IPS-18a (cell line): ENCODE measurements at regions not wholly inside any gene's neighbourhood (a gene's known extent, or its start where the extent isn't known, plus 50 kb on each side); places are given as distances from the start of the nearest gene placed in this dataset.
"Not testable (repeated sequence)": the region's sequence is repeated elsewhere in the genome, so short reads cannot be mapped to it uniquely, and the experiment has no call there.

Source experiments
- H3K27ac ChIP-seq: one replicate; pipeline ENCODE4 v1.5.1; 2013; ENCODE audit warnings: low read length
- H3K27me3 ChIP-seq: one replicate; pipeline ENCODE4 v1.6.1; 2013; ENCODE audit warnings: mild to moderate bottlenecking, low read length; ENCODE audit not compliant: control insufficient read depth, insufficient read depth
- H3K36me3 ChIP-seq: one replicate; pipeline ENCODE4 v1.6.1; 2013; ENCODE audit warnings: low read depth, low read length; ENCODE audit not compliant: control insufficient read depth
- H3K4me1 ChIP-seq: one replicate; pipeline ENCODE4 v1.6.1; 2013; ENCODE audit warnings: low read depth, low read length; ENCODE audit not compliant: control insufficient read depth
- H3K4me3 ChIP-seq: one replicate; pipeline ENCODE4 v1.5.1; 2013; ENCODE audit warnings: low read length
- H3K9ac ChIP-seq: one replicate; pipeline ENCODE4 v1.6.1; 2013; ENCODE audit warnings: mild to moderate bottlenecking, low read length, moderate library complexity
- H3K9me3 ChIP-seq: one replicate; pipeline ENCODE4 v1.6.1; 2013; ENCODE audit warnings: low read depth, low read length; ENCODE audit not compliant: control insufficient read depth

- Histone ChIP-seq H3K36me3 (no peaks in the 10 kb centered on the region), H3K4me3 (no peak overlapping the region), H3K27ac (no peak overlapping the region), H3K27me3 (no peaks in the 10 kb centered on the region), H3K4me1 (peaks cover 17% of the 10 kb centered on the region), H3K9ac (no peak overlapping the region), H3K9me3 (no peaks in the 10 kb centered on the region)
These were observed 251.0 kb upstream of the RARB start for GRCh38 chr3:25177041-25177440.

GRCh38 chr3:25178672-25179071 is 249.4 kb upstream of the RARB start:
- no peak overlapping the region for H3K27ac ChIP-seq
- H3K36me3 ChIP-seq, result no peaks in the 10 kb centered on the region
- H3K4me1 ChIP-seq, result peaks cover 17% of the 10 kb centered on the region
- no peak overlapping the region for H3K9ac ChIP-seq
- H3K27me3 ChIP-seq, result no peaks in the 10 kb centered on the region
- H3K9me3 ChIP-seq, result no peaks in the 10 kb centered on the region
- H3K4me3 ChIP-seq, result no peak overlapping the region

- H3K4me3 ChIP-seq, result no peak overlapping the region
- no peak overlapping the region for H3K9ac ChIP-seq
These were observed 247.0 kb upstream of the RARB start for GRCh38 chr3:25181096-25181495.

GRCh38 chr3:25182794-25183193 is 245.3 kb upstream of the RARB start:
- Histone ChIP-seq H3K27me3 (no peaks in the 10 kb centered on the region), H3K9ac (no peak overlapping the region), H3K4me3 (no peak overlapping the region), H3K4me1 (no peaks in the 10 kb centered on the region), H3K36me3 (no peaks in the 10 kb centered on the region), H3K27ac (no peak overlapping the region), H3K9me3 (no peaks in the 10 kb centered on the region)

More at GRCh38 chr3:25181096-25181495, 247.0 kb upstream of the RARB start:
- no peaks in the 10 kb centered on the region for H3K36me3 ChIP-seq
- no peaks in the 10 kb centered on the region for H3K9me3 ChIP-seq
- H3K4me1 ChIP-seq, result no peaks in the 10 kb centered on the region
- H3K27me3 ChIP-seq, result no peaks in the 10 kb centered on the region
- H3K27ac ChIP-seq, result no peak overlapping the region

GRCh38 chr3:25184641-25185250 is 243.3 kb upstream of the RARB start:
- Histone ChIP-seq H3K36me3 (no peaks in the 10 kb centered on the region), H3K9me3 (no peaks in the 10 kb centered on the region), H3K27me3 (no peaks in the 10 kb centered on the region), H3K27ac (no peak overlapping the region), H3K4me1 (no peaks in the 10 kb centered on the region), H3K9ac (no peak overlapping the region), H3K4me3 (no peak overlapping the region)

GRCh38 chr3:25191673-25192072 is 236.4 kb upstream of the RARB start:
- Histone ChIP-seq H3K9ac (no peak overlapping the region), H3K27me3 (no peaks in the 10 kb centered on the region), H3K4me3 (no peak overlapping the region), H3K27ac (no peak overlapping the region), H3K9me3 (no peaks in the 10 kb centered on the region), H3K4me1 (no peaks in the 10 kb centered on the region), H3K36me3 (no peaks in the 10 kb centered on the region)

GRCh38 chr3:25199567-25199966 is 228.5 kb upstream of the RARB start:
- H3K9ac ChIP-seq, H3K27me3 ChIP-seq, H3K36me3 ChIP-seq, H3K4me1 ChIP-seq, H3K9me3 ChIP-seq, H3K27ac ChIP-seq, H3K4me3 ChIP-seq: not testable (repeated sequence)

GRCh38 chr3:25212736-25213135 is 215.3 kb upstream of the RARB start:
- no peak overlapping the region for H3K27ac ChIP-seq
- no peaks in the 10 kb centered on the region for H3K36me3 ChIP-seq
- no peaks in the 10 kb centered on the region for H3K9me3 ChIP-seq
- H3K4me3 ChIP-seq, result no peak overlapping the region
- H3K27me3 ChIP-seq, result no peaks in the 10 kb centered on the region
- H3K4me1 ChIP-seq, result no peaks in the 10 kb centered on the region
- H3K9ac ChIP-seq, result no peak overlapping the region

- H3K36me3 ChIP-seq, result no peaks in the 10 kb centered on the region
- no peaks in the 10 kb centered on the region for H3K27me3 ChIP-seq
- no peak overlapping the region for H3K27ac ChIP-seq
- no peak overlapping the region for H3K9ac ChIP-seq
- no peaks in the 10 kb centered on the region for H3K4me1 ChIP-seq
- no peak overlapping the region for H3K4me3 ChIP-seq
- no peaks in the 10 kb centered on the region for H3K9me3 ChIP-seq
These were observed 214.0 kb upstream of the RARB start for GRCh38 chr3:25214034-25214433.

- no peak overlapping the region for H3K9ac ChIP-seq
- no peak overlapping the region for H3K4me3 ChIP-seq
- no peaks in the 10 kb centered on the region for H3K27me3 ChIP-seq
- H3K9me3 ChIP-seq, result no peaks in the 10 kb centered on the region
- H3K36me3 ChIP-seq, result no peaks in the 10 kb centered on the region
- H3K4me1 ChIP-seq, result no peaks in the 10 kb centered on the region
- H3K27ac ChIP-seq, result no peak overlapping the region
These were observed 209.7 kb upstream of the RARB start for GRCh38 chr3:25218362-25218761.

- Histone ChIP-seq H3K9ac (no peak overlapping the region), H3K4me1 (peaks cover 3% of the 10 kb centered on the region), H3K36me3 (no peaks in the 10 kb centered on the region), H3K4me3 (no peak overlapping the region), H3K27ac (no peak overlapping the region), H3K27me3 (no peaks in the 10 kb centered on the region), H3K9me3 (no peaks in the 10 kb centered on the region)
These were observed 201.3 kb upstream of the RARB start for GRCh38 chr3:25226747-25227146.

- Histone ChIP-seq H3K4me3 (no peak overlapping the region), H3K27ac (no peak overlapping the region), H3K36me3 (no peaks in the 10 kb centered on the region), H3K4me1 (peaks cover 3% of the 10 kb centered on the region), H3K9me3 (no peaks in the 10 kb centered on the region), H3K27me3 (no peaks in the 10 kb centered on the region), H3K9ac (no peak overlapping the region)
These were observed 198.5 kb upstream of the RARB start for GRCh38 chr3:25229586-25229985.
